GM12878 (cell line): ENCODE measurements at regions not wholly inside any gene's neighbourhood (a gene's known extent, or its start where the extent isn't known, plus 50 kb on each side); places are given as distances from the start of the nearest gene placed in this dataset.

Experiments
- ATAC-seq: fragments of 200-7000 bp; cut with Tn5 transposase; 3 replicates; pipeline ENCODE4 v1.9.1; 2020; ENCODE audit warnings: mild to moderate bottlenecking, moderate library complexity
- BruUV-seq: library from RNA; stranded (reverse); fragments of 400-500 nt; replicated peaks from 2 replicates; lab custom pipeline; 2021; lab: Mats Ljungman, UMichigan
- CTCF ChIA-PET: fragments of 300-600 bp; sonication (Branson Sonifier 250); formaldehyde crosslinking; extraction: SDS; loops from one replicate; lab custom pipeline; 2021; ENCODE audit warnings: inconsistent platforms; lab: Yijun Ruan, JAX
- POLR2A ChIA-PET: fragments of 350-600 bp; formaldehyde crosslinking; extraction: SDS; loops from one replicate; lab custom pipeline; 2021; ENCODE audit warnings: inconsistent platforms; lab: Charles Lee
- RAD21 ChIA-PET: fragments of 300-600 bp; sonication (Branson Sonifier 250); formaldehyde crosslinking; loops from one replicate; lab custom pipeline; 2023; ENCODE audit warnings: antibody characterized with exemption; ENCODE audit not compliant: unreplicated experiment; lab: Charles Lee
- SMC1A ChIA-PET: fragments of 300-600 bp; sonication (Branson Sonifier 250); formaldehyde crosslinking; loops from one replicate; lab custom pipeline; 2023; ENCODE audit not compliant: unreplicated experiment, uncharacterized antibody; lab: Charles Lee
- DNase-seq: peaks from one replicate; pipeline ENCODE4 v3.0.0-alpha.2; 2011; ENCODE audit warnings: low read depth, low spot score
- FAIRE-seq: peaks from 3 replicates; lab custom pipeline; 2011; peaks lifted over from hg19 to GRCh38; lab: Jason Lieb, UNC
- H2AFZ ChIP-seq: 2 replicates; pipeline ENCODE4 v1.6.0; 2011; ENCODE audit warnings: low read depth, low read length, control low read depth; ENCODE audit not compliant: control insufficient read depth
- H3K27ac ChIP-seq: 2 replicates; pipeline ENCODE4 v1.5.1; 2011; ENCODE audit warnings: control low read depth; ENCODE audit not compliant: control insufficient read depth, insufficient read depth
- H3K27me3 ChIP-seq, 2 experiments: replicated peaks in 1 of 2; 2 replicates each; pipeline versions ENCODE4 v1.6.0 to v1.6.1; 2011; ENCODE audit warnings: low read length in 1 of 2; ENCODE audit not compliant: control insufficient read depth in 2 of 2, insufficient read depth in 2 of 2
- H3K36me3 ChIP-seq, 2 experiments: 2 replicates each; pipeline ENCODE4 v1.5.1; 2011; ENCODE audit warnings: low read length in 1 of 2; ENCODE audit not compliant: control insufficient read depth in 2 of 2, insufficient read depth in 2 of 2
- H3K4me1 ChIP-seq: 2 replicates; pipeline ENCODE4 v1.6.1; 2011; ENCODE audit warnings: mild to moderate bottlenecking, low read length, moderate library complexity, mixed read lengths; ENCODE audit not compliant: control insufficient read depth, insufficient read depth
- H3K4me2 ChIP-seq: 2 replicates; pipeline ENCODE4 v1.6.0; 2011; ENCODE audit warnings: control low read depth; ENCODE audit not compliant: control insufficient read depth, insufficient read depth
- H3K4me3 ChIP-seq: fragments of 200-600 bp; sonication (generic); 2 replicates; pipeline ENCODE4 v1.5.1; 2016
- H3K79me2 ChIP-seq: 2 replicates; pipeline ENCODE4 v1.6.0; 2011; ENCODE audit warnings: low read length; ENCODE audit not compliant: control insufficient read depth, insufficient read depth
- H3K9ac ChIP-seq: 2 replicates; pipeline ENCODE4 v1.8.0; 2011; ENCODE audit warnings: low read length, control low read depth, mixed read lengths; ENCODE audit not compliant: control insufficient read depth, insufficient read depth
- H3K9me3 ChIP-seq: replicated peaks from 3 replicates; pipeline ENCODE4 v1.5.1; 2011; ENCODE audit warnings: mild to moderate bottlenecking, low read length; ENCODE audit not compliant: control insufficient read depth, insufficient read depth
- H4K20me1 ChIP-seq: 2 replicates; pipeline ENCODE4 v1.6.0; 2011; ENCODE audit not compliant: control insufficient read depth, insufficient read depth
- ATF7 ChIP-seq: fragments of 450-650 bp; IDR thresholded peaks from 2 replicates; pipeline ENCODE4 v1.6.1; 2016; ENCODE audit warnings: low read depth, mild to moderate bottlenecking
- CBX3 ChIP-seq: fragments of 200-600 bp; sonication (generic); IDR thresholded peaks from 2 replicates; pipeline ENCODE4 v1.6.1; 2016; ENCODE audit warnings: low read depth, borderline replicate concordance
- EGR1 ChIP-seq, 2 experiments: IDR thresholded peaks; 1 replicate in 1 of 2; 2 replicates in 1 of 2; pipeline ENCODE4 v1.6.1; 2011 to 2012; ENCODE audit warnings: low read depth in 2 of 2, low read length in 2 of 2, borderline replicate concordance in 1 of 2, mild to moderate bottlenecking in 1 of 2, moderate library complexity in 1 of 2
- IRF4 ChIP-seq: IDR thresholded peaks from 2 replicates; pipeline ENCODE4 v1.6.1; 2011; ENCODE audit warnings: low read depth, low read length
- REST ChIP-seq: IDR thresholded peaks from 2 replicates; pipeline ENCODE4 v1.6.1; 2012; ENCODE audit warnings: mild to moderate bottlenecking, low read depth, low read length
- TAF1 ChIP-seq: IDR thresholded peaks from 2 replicates; pipeline ENCODE4 v1.6.1; 2011; ENCODE audit warnings: mild to moderate bottlenecking, low read depth, low read length, borderline replicate concordance
- TARDBP ChIP-seq: IDR thresholded peaks from 2 replicates; pipeline ENCODE4 v1.6.1; 2016; ENCODE audit warnings: borderline replicate concordance
- WRNIP1 ChIP-seq: IDR thresholded peaks from 2 replicates; pipeline ENCODE4 v1.6.1; 2011; ENCODE audit warnings: low read depth, low read length, improper control_type of control experiment, borderline replicate concordance
- WGBS: methylation state at CpG from one replicate; pipeline ENCODE4 v1.1.6; 2016; ENCODE audit warnings: low lambda C conversion rate; ENCODE audit not compliant: insufficient replicate concordance, insufficient coverage; ENCODE audit errors: missing lambda C conversion rate; 5-methylcytosine and 5-hydroxymethylcytosine counted together
- in situ Hi-C: fragments of 300-500 bp; cut with MboI; formaldehyde crosslinking; loops from 9 replicates; pipeline ENCODE4 v1.14.3; 2018; ENCODE audit warnings: mixed read lengths
- intact Hi-C: fragments of 100-400 bp; cut with micrococcal nuclease; formaldehyde crosslinking; loops from one replicate; pipeline ENCODE4 v1.14.2; 2022; ENCODE audit not compliant: unreplicated experiment

GRCh38 chr4:176618138-176618537 lies 174.6 kb downstream of the VEGFC start:
- DNase-seq (no peak), ATAC-seq (no peak), FAIRE-seq (no peak)
- in situ Hi-C loops = no loop called here
- Histone ChIP-seq H3K9ac (no peak overlapping the region), H3K4me2 (no peak overlapping the region), H2AFZ (no peak overlapping the region), H3K9me3 (no peaks in the 10 kb centered on the region), H3K27ac (no peak overlapping the region), H3K27me3 (no peaks in the 10 kb centered on the region), H3K4me3 (no peak overlapping the region), H3K4me1 (no peaks in the 10 kb centered on the region), H4K20me1 (no peaks in the 10 kb centered on the region), H3K36me3 (no peaks in the 10 kb centered on the region), H3K79me2 (no peaks in the 10 kb centered on the region)
- BruUV-seq = no TSS peak
- intact Hi-C loops = no loop called here
- CTCF ChIA-PET = no interaction called here
- RAD21 ChIA-PET = no interaction called here
- POLR2A ChIA-PET = interaction anchor here (0.8 kb wide), 1 partner anchor 104 kb away, joined by 3 read pairs; no protein-coding TSS in a partner anchor
- TF ChIP-seq IRF4 (no peak), ATF7 (no peak), TAF1 (no peak), TARDBP (no peak), CBX3 (no peak), WRNIP1 (no peak), EGR1 (IDR thresholded peaks at IDR 0.05; ENCODE audit: borderline replicate concordance in 1 of 2, low read depth in 2 of 2, low read length in 2 of 2) (no peak), REST (no peak)
- 0% methylated on average over 1 of the region's 1 CpG for WGBS
- SMC1A ChIA-PET = interaction anchor here (1.2 kb wide), 1 partner anchor 18 kb away, joined by 3 read pairs; no protein-coding TSS in a partner anchor
